Muscle layer of colon (tissue), 2 donors: ENCODE measurements at regions not wholly inside any gene's neighbourhood (a gene's known extent, or its start where the extent isn't known, plus 50 kb on each side); places are given as distances from the start of the nearest gene placed in this dataset.
"Not testable (repeated sequence)": the region's sequence is repeated elsewhere in the genome, so short reads cannot be mapped to it uniquely, and the experiment has no call there.

ENCODE experiments used
- H3K27ac ChIP-seq: one replicate; pipeline ENCODE4 v1.7.0; 2013; ENCODE audit warnings: low read depth, mild to moderate bottlenecking, low read length, moderate library complexity
- H3K27me3 ChIP-seq, 2 donors: one replicate each; pipeline ENCODE4 v1.7.0; 2013; ENCODE audit warnings: low read length in 2 of 2, mild to moderate bottlenecking in 2 of 2; ENCODE audit not compliant: insufficient read depth in 2 of 2, control insufficient read depth in 1 of 2
- H3K36me3 ChIP-seq: one replicate; pipeline ENCODE4 v1.7.0; 2013; ENCODE audit warnings: mild to moderate bottlenecking, low read length; ENCODE audit not compliant: insufficient read depth
- H3K4me1 ChIP-seq: one replicate; pipeline ENCODE4 v1.7.0; 2013; ENCODE audit warnings: mild to moderate bottlenecking, low read length; ENCODE audit not compliant: insufficient read depth
- H3K4me3 ChIP-seq, 2 donors: one replicate each; pipeline ENCODE4 v1.7.0; 2013; ENCODE audit warnings: low read length in 2 of 2, low read depth in 1 of 2, mild to moderate bottlenecking in 1 of 2, moderate library complexity in 1 of 2
- H3K9ac ChIP-seq: one replicate; pipeline ENCODE4 v1.7.0; 2013; ENCODE audit warnings: low read length
- H3K9me3 ChIP-seq: one replicate; pipeline ENCODE4 v1.7.0; 2013; ENCODE audit warnings: mild to moderate bottlenecking, low read length
- donor health status: abdominal sarcoma.
- donor health status: Adenocarcinoma of cecum.

- Histone ChIP-seq H3K4me3 (no peak overlapping the region), H3K27ac (no peak overlapping the region), H3K36me3 (no peaks in the 10 kb centered on the region), H3K9me3 (no peaks in the 10 kb centered on the region), H3K4me1 (no peaks in the 10 kb centered on the region), H3K9ac (no peak overlapping the region), H3K27me3 (no peaks in the 10 kb centered on the region)
These were observed 113.6 kb downstream of the ADCYAP1 start for GRCh38 chr18:1018181-1018681.

GRCh38 chr18:1019191-1019590 lies 114.5 kb downstream of the ADCYAP1 start:
- H3K36me3 ChIP-seq = no peaks in the 10 kb centered on the region
- no peak overlapping the region for H3K4me3 ChIP-seq
- H3K9ac ChIP-seq = no peak overlapping the region
- no peaks in the 10 kb centered on the region for H3K9me3 ChIP-seq
- no peak overlapping the region for H3K27ac ChIP-seq
- H3K27me3 ChIP-seq = no peaks in the 10 kb centered on the region
- no peaks in the 10 kb centered on the region for H3K4me1 ChIP-seq

- no peaks in the 10 kb centered on the region for H3K36me3 ChIP-seq
- H3K9ac ChIP-seq = no peak overlapping the region
- no peaks in the 10 kb centered on the region for H3K27me3 ChIP-seq
- no peaks in the 10 kb centered on the region for H3K4me1 ChIP-seq
- no peak overlapping the region for H3K4me3 ChIP-seq
- no peak overlapping the region for H3K27ac ChIP-seq
- H3K9me3 ChIP-seq = no peaks in the 10 kb centered on the region
These were observed 116.2 kb downstream of the ADCYAP1 start for GRCh38 chr18:1020731-1021344.

DNA sequence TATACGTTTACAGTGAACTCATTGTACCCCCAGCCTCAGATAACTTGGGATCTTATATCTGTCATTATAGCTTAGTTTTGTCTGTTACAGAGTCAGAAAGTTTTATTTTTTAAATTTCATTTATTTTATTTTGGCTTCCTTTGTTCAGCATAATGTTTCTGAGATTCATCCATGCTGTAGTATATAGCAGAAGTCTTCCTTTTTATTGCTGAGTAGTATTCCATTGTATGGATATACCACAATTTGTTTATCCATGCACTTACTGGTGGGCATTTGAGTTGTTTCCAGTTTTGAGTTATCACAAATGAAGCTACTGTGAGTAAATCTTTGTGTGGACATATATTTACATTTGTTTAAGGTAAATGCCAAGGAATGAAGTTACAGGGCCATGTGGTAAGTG lies 122.3 kb downstream of the ADCYAP1 start:
- Histone ChIP-seq H3K27me3 (no peaks in the 10 kb centered on the region), H3K9ac (no peak overlapping the region), H3K9me3 (no peaks in the 10 kb centered on the region)

GRCh38 chr18:1033092-1033491 lies 128.4 kb downstream of the ADCYAP1 start:
- H3K27ac ChIP-seq, H3K9ac ChIP-seq, H3K9me3 ChIP-seq, H3K4me3 ChIP-seq, H3K4me1 ChIP-seq, H3K36me3 ChIP-seq, H3K27me3 ChIP-seq: not testable (repeated sequence)

More for the DNA sequence above, 122.3 kb downstream of the ADCYAP1 start:
- Histone ChIP-seq H3K27ac (no peak overlapping the region), H3K36me3 (no peaks in the 10 kb centered on the region), H3K4me1 (no peaks in the 10 kb centered on the region), H3K4me3 (no peak overlapping the region)

- no peaks in the 10 kb centered on the region for H3K9me3 ChIP-seq
- H3K27ac ChIP-seq = no peak overlapping the region
- no peaks in the 10 kb centered on the region for H3K4me1 ChIP-seq
- no peak overlapping the region for H3K9ac ChIP-seq
- H3K27me3 ChIP-seq = no peaks in the 10 kb centered on the region
- no peak overlapping the region for H3K4me3 ChIP-seq
- no peaks in the 10 kb centered on the region for H3K36me3 ChIP-seq
These were observed 130.3 kb downstream of the ADCYAP1 start for GRCh38 chr18:1034971-1035370.

- Histone ChIP-seq H3K27ac (no peak overlapping the region), H3K4me3 (no peak overlapping the region), H3K36me3 (no peaks in the 10 kb centered on the region), H3K9me3 (no peaks in the 10 kb centered on the region), H3K4me1 (no peaks in the 10 kb centered on the region), H3K27me3 (no peaks in the 10 kb centered on the region), H3K9ac (no peak overlapping the region)
These were observed 132.3 kb downstream of the ADCYAP1 start for GRCh38 chr18:1036926-1037325.

DNA sequence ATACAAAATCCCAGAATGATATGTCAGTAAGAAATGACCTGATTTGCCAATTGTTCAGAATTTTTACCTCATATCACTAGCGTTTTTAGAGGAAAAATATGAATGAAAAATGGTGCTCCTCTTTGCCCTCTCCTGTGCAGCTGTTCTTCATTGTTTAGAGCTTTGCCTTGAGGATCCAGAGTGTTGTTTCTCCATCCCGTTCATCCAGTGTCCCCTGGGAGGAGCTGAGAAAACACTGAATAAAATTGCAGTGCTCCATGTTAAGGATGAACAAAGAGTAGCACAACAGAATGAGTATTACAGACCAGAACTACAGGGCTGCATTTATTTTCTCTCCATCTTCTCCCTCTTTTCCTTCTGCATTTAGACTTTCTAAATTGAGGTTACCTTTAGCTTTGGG lies 133.1 kb downstream of the ADCYAP1 start:
- H3K36me3 ChIP-seq = no peaks in the 10 kb centered on the region
- no peak overlapping the region for H3K9ac ChIP-seq
- no peaks in the 10 kb centered on the region for H3K27me3 ChIP-seq
- no peaks in the 10 kb centered on the region for H3K9me3 ChIP-seq
- no peak overlapping the region for H3K4me3 ChIP-seq
- H3K4me1 ChIP-seq = no peaks in the 10 kb centered on the region
- no peak overlapping the region for H3K27ac ChIP-seq

GRCh38 chr18:1039421-1039820 lies 134.8 kb downstream of the ADCYAP1 start:
- Histone ChIP-seq H3K27ac (no peak overlapping the region), H3K27me3 (no peaks in the 10 kb centered on the region), H3K9me3 (no peaks in the 10 kb centered on the region), H3K4me1 (no peaks in the 10 kb centered on the region), H3K4me3 (no peak overlapping the region), H3K9ac (no peak overlapping the region), H3K36me3 (no peaks in the 10 kb centered on the region)

GRCh38 chr18:1043039-1043438 lies 138.4 kb downstream of the ADCYAP1 start:
- not testable (repeated sequence) for H3K9ac ChIP-seq, H3K4me1 ChIP-seq, H3K4me3 ChIP-seq, H3K9me3 ChIP-seq, H3K36me3 ChIP-seq, H3K27ac ChIP-seq, H3K27me3 ChIP-seq

DNA sequence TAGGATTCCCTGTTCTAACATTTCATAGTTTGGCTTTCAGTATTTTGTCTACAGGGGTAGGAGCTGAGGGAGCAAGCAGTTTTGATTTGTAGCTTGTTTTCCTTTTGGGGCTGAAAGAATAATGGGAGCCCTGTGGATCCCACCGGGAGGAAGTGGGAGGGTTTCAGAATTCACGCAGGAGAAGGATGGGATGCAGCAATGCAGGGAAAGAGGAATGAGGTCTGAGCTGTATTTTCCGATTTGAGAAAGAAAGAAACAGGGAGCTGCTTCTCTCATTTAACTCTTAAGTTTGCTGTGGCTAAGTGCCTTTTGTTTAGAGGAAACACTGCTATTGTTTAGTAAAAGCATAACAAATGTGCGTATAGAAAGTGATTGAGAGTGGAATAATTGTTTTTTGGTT lies 141.0 kb downstream of the ADCYAP1 start:
- Histone ChIP-seq H3K9me3 (no peaks in the 10 kb centered on the region), H3K27me3 (no peaks in the 10 kb centered on the region), H3K4me1 (no peaks in the 10 kb centered on the region), H3K27ac (no peak overlapping the region), H3K9ac (no peak overlapping the region), H3K36me3 (no peaks in the 10 kb centered on the region), H3K4me3 (no peak overlapping the region)

DNA sequence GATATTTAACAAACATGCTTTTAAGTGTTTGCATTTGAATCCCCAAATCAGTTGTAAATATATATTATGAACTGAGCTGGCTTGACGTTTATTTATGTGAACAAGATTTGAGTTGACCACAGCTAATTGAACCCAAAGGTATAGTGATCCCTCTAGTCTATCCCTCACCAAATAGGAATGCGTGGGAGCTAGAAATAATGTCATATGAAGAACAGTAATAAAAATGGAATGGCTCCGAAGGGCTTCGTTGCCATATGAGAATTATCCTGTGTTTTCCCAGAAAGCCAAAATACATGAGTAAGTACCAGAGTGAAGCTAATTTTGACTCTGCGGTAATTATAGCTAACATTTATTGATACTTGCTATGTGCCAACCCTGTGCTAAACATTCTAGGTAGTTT lies 142.7 kb downstream of the ADCYAP1 start:
- Histone ChIP-seq H3K4me3 (no peak overlapping the region), H3K27ac (no peak overlapping the region), H3K27me3 (no peaks in the 10 kb centered on the region), H3K9ac (no peak overlapping the region), H3K36me3 (no peaks in the 10 kb centered on the region), H3K4me1 (no peaks in the 10 kb centered on the region), H3K9me3 (no peaks in the 10 kb centered on the region)
